Fibroblast of pulmonary artery (primary cell): ENCODE measurements at regions not wholly inside any gene's neighbourhood (a gene's known extent, or its start where the extent isn't known, plus 50 kb on each side); places are given as distances from the start of the nearest gene placed in this dataset.

ENCODE experiments used
- DNase-seq: peaks from one replicate; pipeline ENCODE4 v3.0.0-alpha.2; 2010; ENCODE audit warnings: low read depth
- H3K4me3 ChIP-seq: replicated peaks from 2 replicates; pipeline ENCODE4 v1.5.1; 2011; ENCODE audit warnings: low read depth, mild to moderate bottlenecking, control low read depth, low read length, moderate library complexity
- TF ChIP-seq, protein P1 (sequence below): IDR thresholded peaks from 2 replicates; pipeline ENCODE4 v1.5.1; 2011; ENCODE audit warnings: mild to moderate bottlenecking, control low read depth, low read length, inconsistent platforms; ENCODE audit errors: missing control alignments

- DNase-seq: peak; percentile 83
- H3K4me3 ChIP-seq: no peak overlapping the region
- TF ChIP-seq, protein P1, sequence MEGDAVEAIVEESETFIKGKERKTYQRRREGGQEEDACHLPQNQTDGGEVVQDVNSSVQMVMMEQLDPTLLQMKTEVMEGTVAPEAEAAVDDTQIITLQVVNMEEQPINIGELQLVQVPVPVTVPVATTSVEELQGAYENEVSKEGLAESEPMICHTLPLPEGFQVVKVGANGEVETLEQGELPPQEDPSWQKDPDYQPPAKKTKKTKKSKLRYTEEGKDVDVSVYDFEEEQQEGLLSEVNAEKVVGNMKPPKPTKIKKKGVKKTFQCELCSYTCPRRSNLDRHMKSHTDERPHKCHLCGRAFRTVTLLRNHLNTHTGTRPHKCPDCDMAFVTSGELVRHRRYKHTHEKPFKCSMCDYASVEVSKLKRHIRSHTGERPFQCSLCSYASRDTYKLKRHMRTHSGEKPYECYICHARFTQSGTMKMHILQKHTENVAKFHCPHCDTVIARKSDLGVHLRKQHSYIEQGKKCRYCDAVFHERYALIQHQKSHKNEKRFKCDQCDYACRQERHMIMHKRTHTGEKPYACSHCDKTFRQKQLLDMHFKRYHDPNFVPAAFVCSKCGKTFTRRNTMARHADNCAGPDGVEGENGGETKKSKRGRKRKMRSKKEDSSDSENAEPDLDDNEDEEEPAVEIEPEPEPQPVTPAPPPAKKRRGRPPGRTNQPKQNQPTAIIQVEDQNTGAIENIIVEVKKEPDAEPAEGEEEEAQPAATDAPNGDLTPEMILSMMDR: no peak
Measured at GRCh38 chr1:192104852-192105251, 53.4 kb upstream of the RGS18 start.

DNA sequence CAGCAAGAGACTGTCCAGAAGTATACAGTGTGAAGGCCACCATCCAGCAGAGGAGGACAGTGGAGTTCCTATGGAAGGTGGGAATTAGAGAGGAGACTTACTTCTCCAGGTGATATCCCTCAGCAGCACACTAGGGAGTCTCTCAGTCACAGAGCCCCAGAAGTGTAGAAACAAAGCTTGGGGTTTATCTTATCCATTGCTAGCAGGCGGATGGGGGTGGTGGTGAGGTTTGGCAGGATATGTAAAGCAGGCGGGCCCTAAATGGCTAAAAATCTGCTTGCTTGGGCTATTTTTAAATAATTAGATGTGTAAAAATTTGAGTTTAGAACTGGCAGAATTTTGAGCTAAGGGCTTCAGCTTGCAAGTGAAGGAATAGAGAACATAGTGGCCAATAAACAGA, 50.1 kb upstream of the RGS18 start:
- TF ChIP-seq, protein P1: no peak
- DNase-seq: no peak
- no peak overlapping the region for H3K4me3 ChIP-seq
